HG02884 (cell line): ENCODE measurements at regions not wholly inside any gene's neighbourhood (a gene's known extent, or its start where the extent isn't known, plus 50 kb on each side); places are given as distances from the start of the nearest gene placed in this dataset.

Experiments used
- ATAC-seq: cut with Tn5 transposase; IDR thresholded peaks from one replicate; pipeline ENCODE4 v1.9.1; 2021; ENCODE audit warnings: mild to moderate bottlenecking, moderate library complexity; ENCODE audit not compliant: unreplicated experiment

DNA sequence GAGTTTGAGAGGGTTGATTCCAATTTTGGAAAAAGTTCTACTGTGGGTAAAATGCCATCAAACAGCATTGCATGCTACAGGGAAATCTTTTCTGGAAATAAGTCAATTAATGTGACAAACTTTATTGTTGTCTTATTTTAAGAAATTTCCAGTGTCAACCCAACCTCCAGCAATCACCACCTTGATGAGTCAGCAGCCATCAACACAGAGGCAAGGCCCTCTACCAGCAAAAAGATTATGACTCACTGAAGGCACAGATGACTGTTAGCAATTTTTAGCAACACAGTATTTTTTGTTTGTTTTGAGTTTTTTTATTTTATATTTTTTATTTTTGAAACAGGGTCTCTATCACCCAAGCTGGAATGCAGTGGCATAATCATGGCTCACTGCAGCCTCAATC, 165.4 kb upstream of the C1QTNF7 start:
- no peak for ATAC-seq

- no peak for ATAC-seq
Measured at GRCh38 chr4:15270201-15270600, 157.6 kb upstream of the C1QTNF7 start.

GRCh38 chr4:15286041-15286440, 141.8 kb upstream of the C1QTNF7 start:
- ATAC-seq: no peak

GRCh38 chr4:15291122-15291521, 136.7 kb upstream of the C1QTNF7 start:
- no peak for ATAC-seq

- no peak for ATAC-seq
Measured at GRCh38 chr4:15293711-15294110, 134.1 kb upstream of the C1QTNF7 start.

DNA sequence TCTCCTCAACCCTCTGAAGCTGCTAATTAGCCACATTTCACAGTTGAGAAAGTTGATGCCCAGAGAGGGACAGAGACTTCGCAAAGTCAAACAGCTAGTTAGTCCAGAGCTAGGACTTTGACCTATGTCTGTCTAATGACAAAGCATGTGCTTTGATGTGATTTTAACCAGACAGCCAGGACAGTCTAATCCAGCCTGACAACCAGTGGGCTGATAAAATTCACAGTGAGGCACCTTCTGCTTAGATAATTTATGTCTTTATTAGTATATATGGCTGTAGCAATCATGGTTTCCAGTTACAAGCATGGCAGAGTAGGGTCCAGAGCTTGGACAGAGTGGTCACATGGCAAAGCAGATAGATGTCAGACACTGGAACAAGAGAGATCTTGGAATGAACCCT, 133.6 kb upstream of the C1QTNF7 start:
- ATAC-seq: no peak

DNA sequence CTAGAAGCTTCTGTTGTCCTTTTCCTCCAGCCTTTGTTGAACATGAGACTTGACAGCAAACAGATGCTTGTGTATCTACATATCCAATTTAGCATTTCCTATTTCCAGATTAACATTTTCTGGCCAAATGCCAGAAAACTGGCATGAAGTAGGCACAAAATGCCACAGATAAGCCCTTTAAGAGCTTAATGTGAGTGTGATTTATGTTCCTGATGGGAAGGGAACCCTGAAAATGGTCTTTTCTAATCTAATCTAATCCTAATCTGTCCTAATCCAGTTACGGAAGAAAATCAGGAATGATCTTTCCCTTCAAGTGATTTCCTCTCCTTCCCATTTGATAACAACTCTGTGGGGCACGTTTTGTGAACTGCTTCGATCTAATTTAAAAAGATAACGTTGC, 133.0 kb upstream of the C1QTNF7 start:
- ATAC-seq: no peak

DNA sequence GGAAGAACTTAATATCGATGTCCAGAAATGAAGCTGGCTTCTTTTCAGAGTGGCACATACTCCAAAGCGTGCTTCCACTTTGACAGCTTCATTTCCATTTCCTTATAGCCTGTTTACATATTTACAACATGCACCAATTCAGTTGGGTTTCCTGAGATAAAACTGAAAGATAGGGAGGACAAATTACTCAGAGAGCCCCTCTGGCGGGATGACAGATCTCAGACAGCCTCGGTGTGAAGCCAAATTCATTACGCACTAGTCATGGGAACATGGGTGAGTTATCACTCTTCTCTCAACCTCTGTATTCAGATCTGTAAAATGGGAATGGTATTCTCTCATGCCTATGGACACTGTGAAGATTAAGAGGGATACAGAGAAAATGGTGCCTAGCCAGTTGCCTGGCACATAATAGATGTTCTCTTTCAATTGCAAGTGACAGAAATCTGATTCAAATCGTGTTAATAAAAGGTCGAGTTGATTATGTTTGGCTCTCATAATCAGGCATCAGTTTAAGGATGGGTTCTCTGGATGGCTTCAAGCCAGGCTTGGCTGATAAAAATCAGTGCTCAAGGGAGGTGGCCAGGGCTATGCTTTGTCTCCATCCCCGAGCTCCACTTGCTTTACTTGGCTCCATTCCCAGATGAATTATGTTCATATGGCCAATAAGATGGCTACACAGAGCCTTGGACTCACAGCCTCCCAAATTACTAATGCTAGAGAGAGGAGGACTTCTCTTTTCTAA, 132.2 kb upstream of the C1QTNF7 start:
- ATAC-seq: no peak

DNA sequence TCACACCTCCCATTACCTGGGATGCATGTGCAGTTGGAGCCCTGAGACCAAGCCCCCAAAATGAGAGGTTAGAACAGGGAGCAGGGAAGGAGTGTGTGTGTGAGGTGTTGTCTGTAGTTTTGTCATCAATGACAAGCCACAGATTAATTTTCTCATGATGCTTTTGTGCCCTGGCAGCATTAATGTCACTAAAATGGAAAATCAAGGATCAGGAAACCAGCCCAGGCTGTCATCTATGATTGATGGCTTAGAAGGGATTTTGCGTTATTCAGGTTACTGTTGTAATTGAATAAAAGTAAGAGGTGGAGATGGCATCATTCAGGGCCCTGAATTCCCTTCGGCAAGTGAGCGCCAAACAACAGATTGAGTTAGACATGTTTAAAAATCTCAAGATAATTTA, 130.5 kb upstream of the C1QTNF7 start:
- ATAC-seq: no peak

GRCh38 chr4:15299627-15300026, 128.2 kb upstream of the C1QTNF7 start:
- no peak for ATAC-seq

DNA sequence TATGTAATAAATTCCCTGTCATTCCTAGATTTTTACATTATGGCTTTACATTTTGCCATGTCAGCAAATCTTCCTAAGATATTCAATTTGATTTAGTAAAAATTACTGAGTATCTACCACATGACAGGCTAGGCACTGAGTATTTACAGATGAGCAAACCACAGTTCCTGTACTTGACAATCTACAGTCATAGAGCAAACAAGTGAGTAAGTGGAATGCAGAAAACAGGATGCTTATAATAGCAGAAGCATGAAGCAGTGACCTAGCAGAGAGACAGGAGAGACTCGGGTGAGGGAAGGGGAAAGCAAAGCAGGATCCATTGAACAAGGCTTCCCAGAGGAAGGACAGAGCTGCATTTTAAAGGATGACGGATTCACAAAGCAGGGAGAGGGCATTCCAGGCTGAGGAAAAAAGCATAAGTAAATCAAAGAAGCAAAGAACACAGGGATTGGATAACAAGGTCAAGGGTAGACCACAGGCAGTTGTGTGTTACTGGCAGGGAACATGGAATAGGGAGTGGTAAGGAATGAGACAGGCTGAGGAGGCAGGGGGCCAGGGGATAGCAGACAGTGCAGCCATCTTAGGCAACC, 124.7 kb upstream of the C1QTNF7 start:
- ATAC-seq: no peak

GRCh38 chr4:15314974-15315373, 112.9 kb upstream of the C1QTNF7 start:
- no peak for ATAC-seq

- no peak for ATAC-seq
Measured at GRCh38 chr4:15317246-15317645, 110.6 kb upstream of the C1QTNF7 start.

DNA sequence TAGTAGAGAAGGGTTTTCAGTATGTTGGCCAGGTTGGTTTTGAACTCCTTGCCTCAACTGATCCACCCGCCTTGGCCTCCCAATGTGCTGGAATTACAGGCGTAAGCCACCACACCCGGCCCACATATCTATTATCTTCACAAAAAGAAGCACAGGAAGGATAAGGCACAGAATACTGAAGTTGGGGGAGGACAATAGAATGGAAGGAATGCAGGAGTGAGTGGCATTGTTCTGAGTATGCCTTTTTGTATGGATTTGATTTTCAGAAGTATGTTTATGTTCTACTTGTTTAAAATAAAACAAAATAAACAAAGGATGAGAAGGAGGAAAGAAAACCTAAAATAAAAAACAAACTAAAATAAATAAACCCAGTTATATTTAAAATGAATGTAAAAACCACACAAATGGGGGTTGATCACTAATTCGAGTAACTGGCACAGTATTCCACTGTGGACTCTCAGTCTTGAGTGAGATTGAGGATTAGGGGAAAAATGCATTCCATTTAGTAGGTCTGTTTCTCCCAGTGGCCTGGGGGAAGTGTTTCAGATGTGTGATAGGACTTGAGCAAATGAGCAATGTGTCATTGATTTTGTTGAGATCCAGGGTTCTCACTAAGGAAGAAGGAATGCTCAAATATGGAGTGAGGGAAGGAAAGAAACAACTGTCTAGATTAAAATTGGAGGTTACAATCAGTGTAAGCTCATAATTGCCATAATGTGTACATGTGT, 109.0 kb upstream of the C1QTNF7 start:
- no peak for ATAC-seq

DNA sequence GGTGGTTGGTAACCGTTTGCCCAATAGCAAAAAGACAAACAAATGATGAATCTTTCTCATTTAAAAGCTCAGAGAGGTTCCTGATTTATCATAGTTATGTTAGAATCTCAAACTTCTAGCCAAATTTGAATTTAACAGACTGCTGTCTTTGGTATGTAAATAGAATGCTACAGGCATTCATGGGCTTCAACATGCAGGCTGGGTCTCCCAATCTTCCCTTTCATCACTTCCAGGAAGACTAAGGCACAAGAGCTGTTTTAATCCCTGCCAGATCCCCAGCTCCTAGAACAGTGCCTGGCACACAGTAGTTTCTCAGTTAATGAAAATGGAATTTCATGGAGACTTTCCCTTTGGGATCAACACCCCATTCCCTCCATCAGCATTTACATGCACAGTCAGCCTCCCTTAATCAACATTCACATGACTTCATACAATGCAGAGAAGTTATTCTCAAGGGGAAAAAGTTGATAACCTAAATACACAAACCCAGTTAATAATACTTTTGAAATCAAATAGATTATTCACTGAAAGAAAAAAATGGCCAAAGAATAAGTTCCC, 107.6 kb upstream of the C1QTNF7 start:
- no peak for ATAC-seq

DNA sequence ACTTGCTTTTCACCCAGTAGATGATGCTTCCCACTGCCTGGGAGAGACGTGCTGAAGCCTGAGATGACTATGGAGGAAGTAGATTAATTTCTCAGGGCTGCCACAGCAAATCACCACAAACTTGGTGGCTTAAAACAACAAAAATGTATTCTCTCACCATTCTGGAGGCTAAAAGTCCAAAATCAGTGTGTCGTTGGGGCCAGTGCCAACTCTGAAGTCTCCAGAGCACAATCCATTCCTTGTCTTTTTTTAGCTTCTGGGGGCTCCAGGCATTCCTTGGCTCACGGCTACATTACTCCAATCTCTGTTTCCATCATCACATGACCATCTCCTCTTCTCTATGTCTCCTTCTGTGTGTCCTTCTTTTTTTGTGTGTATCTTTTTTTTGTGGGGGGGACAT, 105.8 kb upstream of the C1QTNF7 start:
- no peak for ATAC-seq

DNA sequence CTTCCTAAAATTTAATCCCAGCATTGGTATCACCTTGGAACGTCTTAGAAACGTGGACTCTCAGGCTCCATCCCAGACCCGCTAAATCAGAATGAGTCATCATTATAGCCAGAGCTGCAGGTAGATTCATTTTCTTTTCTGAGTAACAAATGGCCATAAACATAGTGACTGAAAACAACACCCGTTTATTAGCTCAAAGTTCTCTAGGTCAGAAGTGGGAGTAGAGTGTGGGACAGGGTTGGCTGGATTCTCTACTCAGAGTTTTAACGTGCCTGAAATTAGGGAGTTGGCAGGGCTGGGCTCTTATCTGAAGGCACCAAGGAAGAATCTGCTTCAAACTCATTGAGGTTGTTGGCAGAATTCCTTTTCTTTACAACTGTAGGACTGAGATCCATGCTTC, 101.8 kb upstream of the C1QTNF7 start:
- no peak for ATAC-seq

GRCh38 chr4:15327311-15328298, 100.2 kb upstream of the C1QTNF7 start:
- no peak for ATAC-seq

DNA sequence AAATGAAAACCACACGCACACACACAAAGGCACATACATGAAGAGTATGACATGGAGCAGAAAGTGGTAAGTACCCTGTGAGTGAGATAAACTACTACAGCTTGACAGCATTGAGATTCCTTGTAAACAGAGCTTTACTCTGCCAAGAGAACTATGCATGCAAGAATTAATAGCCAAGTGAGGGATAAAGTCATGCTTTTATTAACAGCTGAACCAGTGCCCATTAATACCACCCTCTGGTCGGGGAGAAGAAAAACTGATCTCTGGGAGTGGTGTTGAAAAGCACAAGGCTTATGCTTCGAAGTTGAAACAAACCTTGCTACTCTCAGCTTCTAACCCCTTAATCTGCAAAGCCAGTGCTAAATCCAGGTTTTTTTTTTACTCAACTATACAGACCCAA, 95.9 kb upstream of the C1QTNF7 start:
- no peak for ATAC-seq

- ATAC-seq: no peak
Measured at GRCh38 chr4:15332377-15332776, 95.5 kb upstream of the C1QTNF7 start.
